ENCODE measurements at regions not wholly inside any gene's neighbourhood (a gene's known extent, or its start where the extent isn't known, plus 50 kb on each side); places are given as distances from the start of the nearest gene placed in this dataset.
"Not testable (repeated sequence)": the region's sequence is repeated elsewhere in the genome, so short reads cannot be mapped to it uniquely, and the experiment has no call there.

DNA sequence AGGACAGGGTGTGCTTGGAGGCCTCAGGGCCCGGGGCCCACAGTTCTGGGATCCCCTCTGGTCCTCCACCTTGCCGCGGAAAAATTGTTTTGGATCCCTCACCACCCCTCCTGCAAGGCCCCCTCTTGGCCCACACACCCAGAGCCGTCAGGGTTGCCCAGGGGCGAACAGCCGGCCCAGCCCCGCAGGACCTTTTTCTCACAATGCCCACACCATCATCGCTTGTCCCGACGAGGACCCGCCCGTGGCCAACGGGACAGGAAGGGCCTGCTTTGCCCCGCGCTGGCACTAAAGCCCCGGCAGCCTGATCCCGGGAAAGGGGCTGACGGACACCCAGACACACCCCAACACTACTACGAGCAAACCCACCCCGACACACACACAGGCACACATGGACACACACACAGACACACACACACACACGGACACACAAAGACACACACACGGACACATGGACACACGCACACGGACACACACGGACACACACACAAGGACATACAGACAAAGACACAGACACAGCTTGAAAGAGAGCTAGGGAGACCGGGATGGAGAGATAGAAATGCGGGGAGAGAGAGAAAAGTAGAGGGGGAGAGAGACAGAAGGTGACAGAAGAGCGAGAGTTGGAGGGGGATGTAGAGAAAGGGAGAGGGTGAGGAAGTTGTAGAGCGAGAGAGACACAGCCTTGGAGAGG lies 1493.5 kb upstream of the DEFB115 start:
- DNase-seq = no peak

DNA sequence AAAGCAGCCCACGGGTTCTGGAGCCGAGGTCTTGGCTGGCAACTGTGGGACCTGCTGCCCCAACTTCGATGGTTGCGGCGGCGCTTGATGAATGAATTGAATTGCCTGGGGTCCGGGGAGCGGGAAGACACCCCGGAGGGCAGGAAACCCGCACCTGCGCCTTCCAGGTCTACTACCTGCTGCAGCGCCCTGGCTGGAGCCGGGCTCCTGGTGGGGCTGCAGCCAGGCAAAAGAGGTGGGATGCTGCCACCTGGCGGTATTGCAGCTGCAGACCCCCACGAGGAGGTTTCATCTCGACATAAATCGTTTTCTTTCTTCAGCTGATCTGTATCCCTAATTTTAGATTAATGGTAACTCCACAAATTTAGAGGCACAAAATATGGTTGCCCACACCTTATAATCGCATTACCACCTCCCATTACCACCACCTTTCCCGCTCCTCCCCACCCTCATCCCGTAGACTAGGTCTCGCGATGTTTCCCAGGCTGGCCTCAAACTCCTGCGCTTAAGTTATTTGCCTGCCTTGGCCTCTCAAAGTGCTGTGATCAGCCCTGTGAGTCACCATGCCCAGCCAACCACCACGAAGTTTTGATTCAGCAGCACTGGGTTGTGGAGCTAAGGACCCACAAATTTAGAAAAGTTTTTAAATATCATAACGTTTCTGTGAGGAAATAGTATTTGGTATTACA lies 1492.4 kb upstream of the DEFB115 start:
- DNase-seq = not testable (repeated sequence)

DNA sequence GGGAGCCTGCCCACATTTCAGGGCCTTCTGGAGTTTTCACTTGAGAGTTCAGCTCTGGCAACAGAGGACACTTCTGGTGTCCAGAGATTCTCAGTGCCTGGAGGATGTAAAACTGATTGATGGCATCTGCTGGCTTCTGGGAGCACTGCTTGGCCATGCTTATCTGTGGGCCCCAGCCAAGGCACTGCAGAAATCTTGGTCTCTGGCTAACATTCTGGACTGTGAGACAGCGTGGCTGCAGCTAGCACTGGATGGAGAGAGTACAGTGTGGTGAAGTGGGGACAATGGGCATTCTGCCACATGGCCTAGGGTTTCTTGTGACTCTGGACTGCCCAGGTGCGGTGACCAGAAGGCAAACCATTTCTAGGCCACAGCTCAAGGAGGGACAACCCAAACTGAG lies 1479.4 kb upstream of the DEFB115 start:
- not testable (repeated sequence) for DNase-seq

DNA sequence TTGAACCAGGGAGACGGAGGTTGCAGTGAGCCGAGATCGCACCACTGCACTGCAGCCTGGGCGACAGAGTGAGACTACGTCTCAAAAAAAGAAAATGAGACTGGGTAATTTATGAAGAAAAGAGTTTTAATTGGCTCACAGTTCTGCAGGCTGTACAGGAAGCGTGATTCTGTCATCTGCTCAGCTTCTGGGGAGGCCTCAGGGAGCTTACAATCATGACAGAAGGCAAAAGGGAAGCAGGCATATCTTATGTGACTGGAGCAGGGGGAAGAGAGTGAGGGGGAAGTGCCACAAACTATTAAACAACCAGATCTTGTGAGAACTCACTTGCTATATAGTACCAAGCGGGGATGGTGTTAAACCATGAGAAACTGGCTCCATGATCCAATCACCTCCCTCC lies 1476.2 kb upstream of the DEFB115 start:
- DNase-seq = not testable (repeated sequence)

GRCh38 chr20:29781891-29782290 lies 1475.6 kb upstream of the DEFB115 start:
- DNase-seq = not testable (repeated sequence)

DNA sequence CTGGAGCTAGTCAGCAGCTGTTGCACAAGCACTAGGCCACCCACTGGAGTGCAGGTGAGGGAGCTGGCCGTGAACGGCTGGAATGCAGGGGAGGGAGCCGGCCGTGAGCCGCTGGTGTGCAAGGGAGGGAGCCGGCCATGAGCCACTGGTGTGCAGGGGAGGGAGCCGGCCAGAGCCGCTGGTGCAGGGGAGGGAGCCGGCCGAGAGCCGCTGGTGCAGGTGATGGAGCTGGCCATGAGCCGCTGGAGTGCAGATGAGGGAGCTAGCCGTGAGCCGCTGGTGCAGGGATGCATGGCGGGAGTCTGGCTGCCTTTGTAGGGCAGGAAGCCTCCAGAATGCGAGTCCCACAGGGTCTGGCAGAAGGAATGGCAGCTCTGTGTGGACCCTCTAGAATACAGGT lies 1470.0 kb upstream of the DEFB115 start:
- DNase-seq = not testable (repeated sequence)

GRCh38 chr20:29790510-29790909 lies 1467.0 kb upstream of the DEFB115 start:
- no peak for DNase-seq

DNA sequence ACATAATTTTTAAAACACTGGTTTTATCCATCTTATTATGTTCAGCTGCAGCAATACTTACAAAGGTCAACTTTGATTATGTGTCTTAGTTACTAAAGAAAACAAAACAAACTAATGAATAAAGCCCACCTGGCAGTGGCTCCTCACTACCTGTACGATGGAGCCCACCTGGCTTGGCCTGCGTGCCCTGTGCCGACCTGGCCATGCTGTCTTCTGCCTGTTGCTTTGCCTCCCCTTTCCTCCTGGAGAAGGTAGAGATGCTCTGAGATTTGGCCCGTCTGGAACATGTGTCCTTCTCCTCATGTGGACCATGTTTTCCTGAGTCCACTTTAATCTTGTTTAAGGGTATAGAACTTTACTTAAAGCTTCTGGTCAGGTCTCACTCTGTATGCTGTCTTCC lies 1426.0 kb upstream of the DEFB115 start:
- DNase-seq = not testable (repeated sequence)

- not testable (repeated sequence) for DNase-seq
Measured at GRCh38 chr20:29868014-29868413, 1389.5 kb upstream of the DEFB115 start.

DNA sequence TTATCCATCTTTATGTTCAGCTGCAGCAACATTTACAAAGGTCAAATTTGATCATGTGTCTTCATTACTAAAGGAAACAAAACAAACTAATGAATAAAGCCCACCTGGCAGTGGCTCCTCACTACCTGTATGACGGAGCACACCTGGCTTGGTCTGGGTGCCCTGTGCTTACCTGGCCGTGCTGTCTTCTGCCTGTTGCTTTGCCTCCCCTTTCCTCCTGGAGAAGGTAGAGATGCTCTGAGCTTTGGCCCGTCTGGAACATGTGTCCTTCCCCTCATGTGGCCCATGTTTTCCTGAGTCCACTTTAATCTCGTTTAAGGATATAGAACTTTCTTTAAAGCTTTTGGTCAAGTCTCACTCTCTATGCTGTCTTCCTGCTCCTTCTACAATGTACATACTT lies 1388.8 kb upstream of the DEFB115 start:
- DNase-seq = not testable (repeated sequence)

GRCh38 chr20:29871816-29872215 lies 1385.6 kb upstream of the DEFB115 start:
- not testable (repeated sequence) for DNase-seq

- peak; percentile 45 for DNase-seq
Measured at GRCh38 chr20:29873946-29874345, 1383.5 kb upstream of the DEFB115 start.

DNA sequence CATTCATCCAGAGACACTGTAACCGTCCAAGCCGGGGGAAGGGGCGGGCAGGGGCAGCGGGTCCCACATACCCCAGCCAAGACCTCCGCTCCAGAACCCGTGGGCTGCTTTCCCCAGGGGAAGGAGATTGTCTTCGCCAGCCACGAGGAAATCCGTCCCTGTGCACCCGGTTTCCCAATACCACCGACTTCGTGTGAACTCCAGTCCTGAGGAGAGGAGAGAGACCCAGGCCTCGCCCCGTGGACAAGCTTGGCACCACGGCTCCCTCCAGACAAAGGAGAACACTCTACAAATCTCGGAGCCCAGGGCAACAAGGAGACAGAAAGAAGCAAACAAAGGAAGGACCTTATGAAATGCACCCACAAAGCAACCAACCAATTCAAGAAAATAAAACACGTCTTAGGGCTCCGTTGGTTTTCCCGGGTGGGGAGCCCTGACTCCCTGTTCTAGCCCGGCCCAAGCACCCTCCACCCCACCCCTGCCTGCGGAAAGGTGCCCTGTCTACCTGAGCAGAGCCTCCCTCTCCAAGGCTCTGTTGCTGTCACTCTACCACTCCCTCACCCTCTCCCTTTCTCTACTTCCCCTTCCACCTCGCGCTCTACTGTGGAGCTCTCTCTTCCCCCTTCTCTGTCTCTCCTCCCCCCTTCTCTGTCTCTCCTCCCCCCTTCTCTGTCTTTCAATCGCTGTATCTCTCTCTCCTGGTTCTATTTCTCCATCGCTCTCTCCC lies 1382.8 kb upstream of the DEFB115 start:
- no peak for DNase-seq

DNA sequence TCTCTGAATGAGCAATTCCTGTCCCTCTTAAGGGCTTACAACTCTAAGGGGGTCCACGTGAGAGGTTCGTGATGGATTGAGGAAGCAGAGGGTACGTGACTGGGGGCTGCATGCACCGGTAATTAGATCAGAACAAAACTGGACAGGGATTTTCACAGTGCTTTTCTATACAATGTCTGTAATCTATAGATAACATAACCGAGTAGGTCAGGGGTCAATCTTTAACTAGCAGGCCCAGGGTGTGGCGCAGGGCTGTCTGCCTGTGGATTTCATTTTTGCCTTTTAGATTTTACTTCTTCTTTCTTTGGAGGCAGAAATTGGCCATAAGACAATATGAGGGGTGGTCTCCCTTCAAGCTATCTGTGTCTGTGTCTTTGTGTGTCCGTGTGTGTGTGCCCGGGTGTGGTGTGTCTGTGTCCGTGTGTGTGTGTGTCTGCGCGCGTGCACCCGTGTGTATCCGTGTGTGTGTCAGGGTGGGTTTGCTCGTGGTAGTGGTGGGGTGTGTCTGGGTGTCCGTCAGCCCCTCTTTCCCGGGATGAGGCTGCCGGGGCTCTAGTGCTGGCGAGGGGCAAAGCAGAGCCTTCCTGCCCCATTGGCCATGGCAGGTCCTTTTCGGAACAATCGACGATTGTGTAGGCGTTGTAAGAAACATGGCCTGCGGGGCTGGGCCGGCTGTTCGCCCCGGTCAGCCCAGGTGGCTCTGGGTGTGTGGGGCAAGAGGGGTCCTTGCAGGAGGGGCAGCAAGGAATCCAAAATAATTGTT lies 1382.0 kb upstream of the DEFB115 start:
- DNase-seq = not testable (repeated sequence)

GRCh38 chr20:29876084-29876910 lies 1381.2 kb upstream of the DEFB115 start:
- DNase-seq = not testable (repeated sequence)

DNA sequence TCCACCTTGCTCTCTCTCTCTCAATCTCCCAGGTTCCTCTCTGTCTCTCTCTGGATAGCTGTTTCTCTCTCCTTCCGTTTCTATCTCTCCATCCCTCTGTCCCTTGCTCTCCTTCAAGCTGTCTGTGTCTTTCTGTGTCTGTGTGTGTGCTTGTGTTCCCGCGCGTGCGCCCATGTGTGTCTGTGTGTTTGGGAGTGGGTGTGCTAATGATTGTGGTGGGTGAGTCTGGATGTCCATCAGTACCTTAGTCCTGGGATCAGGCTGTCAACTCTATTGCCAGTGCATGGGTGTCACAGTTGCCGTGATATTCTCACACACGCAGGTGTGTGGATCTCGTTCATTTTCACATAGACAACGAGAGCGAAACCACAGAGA lies 1380.6 kb upstream of the DEFB115 start:
- DNase-seq = no peak

GRCh38 chr20:29877411-29878280 lies 1379.8 kb upstream of the DEFB115 start:
- DNase-seq = not testable (repeated sequence)

DNA sequence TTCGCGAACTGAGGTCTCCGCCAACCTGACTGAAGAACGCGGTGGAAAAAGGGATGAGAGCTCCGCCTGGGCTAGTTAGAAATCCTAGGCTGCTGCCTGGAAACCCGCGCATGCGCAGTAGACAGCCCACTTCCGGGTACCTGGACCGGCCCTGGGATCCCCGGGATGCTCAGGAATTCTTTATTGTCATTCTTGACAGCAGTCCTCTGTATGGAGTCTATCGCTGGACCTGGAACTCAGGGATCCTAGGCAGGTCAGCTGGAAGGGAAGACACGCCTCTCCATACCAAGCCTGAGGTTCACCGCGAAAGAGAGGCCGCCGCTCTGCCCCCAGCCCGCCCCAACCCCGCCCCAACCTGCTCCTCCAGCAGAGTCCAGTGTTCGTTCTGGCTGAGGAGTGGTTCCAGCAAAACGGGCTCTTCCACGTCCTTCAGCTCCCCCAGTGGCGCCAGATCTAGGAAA lies 1379.2 kb upstream of the DEFB115 start:
- no peak for DNase-seq

- DNase-seq = no peak
Measured at GRCh38 chr20:29878777-29879442, 1378.6 kb upstream of the DEFB115 start.

GRCh38 chr20:29881107-29881506 lies 1376.4 kb upstream of the DEFB115 start:
- not testable (repeated sequence) for DNase-seq
